ENCODE measurements at regions not wholly inside any gene's neighbourhood (a gene's known extent, or its start where the extent isn't known, plus 50 kb on each side); places are given as distances from the start of the nearest gene placed in this dataset.

- WGBS (ENCODE audit: insufficient coverage), result 79% methylated on average over 5 of the region's 5 CpGs
- Histone ChIP-seq H3K9me3 (ENCODE audit: control insufficient read depth, insufficient read depth, low read length) (no peaks in the 10 kb centered on the region), H3K4me3 (ENCODE audit: low read depth, low read length) (no peak overlapping the region), H3K27me3 (ENCODE audit: control insufficient read depth, insufficient read depth, low read length) (no peaks in the 10 kb centered on the region), H3K27ac (ENCODE audit: low read depth, low read length) (no peak overlapping the region), H3K36me3 (ENCODE audit: control insufficient read depth, insufficient read depth, low read length) (no peaks in the 10 kb centered on the region), H3K4me1 (ENCODE audit: control insufficient read depth, insufficient read depth, low read length) (no peaks in the 10 kb centered on the region)
- DNase-seq (ENCODE audit: low read depth in 4 of 6, low spot score in 6 of 6), result no peak
These were observed 301.1 kb downstream of the PIK3C3 start for GRCh38 chr18:42255908-42256765.

- H3K4me1 ChIP-seq (ENCODE audit: control insufficient read depth, insufficient read depth, low read length), result no peaks in the 10 kb centered on the region
- no CpG with 5 or more reads among the region's 2 CpGs for WGBS (ENCODE audit: insufficient coverage)
- peak in 1 of 6 donors; percentile 23 for DNase-seq (ENCODE audit: low read depth in 4 of 6, low spot score in 6 of 6)
- no peaks in the 10 kb centered on the region for H3K36me3 ChIP-seq (ENCODE audit: control insufficient read depth, insufficient read depth, low read length)
- H3K27ac ChIP-seq (ENCODE audit: low read depth, low read length), result no peak overlapping the region
- no peak overlapping the region for H3K4me3 ChIP-seq (ENCODE audit: low read depth, low read length)
- H3K27me3 ChIP-seq (ENCODE audit: control insufficient read depth, insufficient read depth, low read length), result no peaks in the 10 kb centered on the region
- H3K9me3 ChIP-seq (ENCODE audit: control insufficient read depth, insufficient read depth, low read length), result no peaks in the 10 kb centered on the region
These were observed 303.4 kb downstream of the PIK3C3 start for GRCh38 chr18:42258301-42258965.

GRCh38 chr18:42261731-42262130 is 306.7 kb downstream of the PIK3C3 start:
- Histone ChIP-seq H3K9me3 (ENCODE audit: control insufficient read depth, insufficient read depth, low read length) (no peaks in the 10 kb centered on the region), H3K27me3 (ENCODE audit: control insufficient read depth, insufficient read depth, low read length) (no peaks in the 10 kb centered on the region), H3K27ac (ENCODE audit: low read depth, low read length) (no peak overlapping the region), H3K4me3 (ENCODE audit: low read depth, low read length) (no peak overlapping the region), H3K36me3 (ENCODE audit: control insufficient read depth, insufficient read depth, low read length) (no peaks in the 10 kb centered on the region), H3K4me1 (ENCODE audit: control insufficient read depth, insufficient read depth, low read length) (no peaks in the 10 kb centered on the region)
- WGBS (ENCODE audit: insufficient coverage), result 50% methylated on average over 1 of the region's 1 CpG
- no peak for DNase-seq (ENCODE audit: low read depth in 4 of 6, low spot score in 6 of 6)

- no peak for DNase-seq (ENCODE audit: low read depth in 4 of 6, low spot score in 6 of 6)
- Histone ChIP-seq H3K4me3 (ENCODE audit: low read depth, low read length) (no peak overlapping the region), H3K9me3 (ENCODE audit: control insufficient read depth, insufficient read depth, low read length) (no peaks in the 10 kb centered on the region), H3K27ac (ENCODE audit: low read depth, low read length) (no peak overlapping the region), H3K27me3 (ENCODE audit: control insufficient read depth, insufficient read depth, low read length) (no peaks in the 10 kb centered on the region), H3K4me1 (ENCODE audit: control insufficient read depth, insufficient read depth, low read length) (no peaks in the 10 kb centered on the region), H3K36me3 (ENCODE audit: control insufficient read depth, insufficient read depth, low read length) (no peaks in the 10 kb centered on the region)
These were observed 309.5 kb downstream of the PIK3C3 start for GRCh38 chr18:42264497-42264896.

GRCh38 chr18:42268186-42268725 is 313.2 kb downstream of the PIK3C3 start:
- Histone ChIP-seq H3K27me3 (ENCODE audit: control insufficient read depth, insufficient read depth, low read length) (no peaks in the 10 kb centered on the region), H3K9me3 (ENCODE audit: control insufficient read depth, insufficient read depth, low read length) (no peaks in the 10 kb centered on the region), H3K4me3 (ENCODE audit: low read depth, low read length) (no peak overlapping the region), H3K36me3 (ENCODE audit: control insufficient read depth, insufficient read depth, low read length) (no peaks in the 10 kb centered on the region), H3K4me1 (ENCODE audit: control insufficient read depth, insufficient read depth, low read length) (no peaks in the 10 kb centered on the region), H3K27ac (ENCODE audit: low read depth, low read length) (no peak overlapping the region)
- DNase-seq (ENCODE audit: low read depth in 4 of 6, low spot score in 6 of 6), result no peak
- 100% methylated on average over 1 of the region's 7 CpGs for WGBS (ENCODE audit: insufficient coverage)

GRCh38 chr18:42268798-42269197 is 313.8 kb downstream of the PIK3C3 start:
- H3K27me3 ChIP-seq (ENCODE audit: control insufficient read depth, insufficient read depth, low read length), result no peaks in the 10 kb centered on the region
- no peaks in the 10 kb centered on the region for H3K4me1 ChIP-seq (ENCODE audit: control insufficient read depth, insufficient read depth, low read length)
- DNase-seq (ENCODE audit: low read depth in 4 of 6, low spot score in 6 of 6), result peak in 2 of 6 donors; percentile 7 to 9
- no peak overlapping the region for H3K27ac ChIP-seq (ENCODE audit: low read depth, low read length)
- whole genome bisulfite sequencing (ENCODE audit: insufficient coverage), result 63% methylated on average over 1 of the region's 5 CpGs
- H3K4me3 ChIP-seq (ENCODE audit: low read depth, low read length), result no peak overlapping the region
- H3K9me3 ChIP-seq (ENCODE audit: control insufficient read depth, insufficient read depth, low read length), result no peaks in the 10 kb centered on the region
- no peaks in the 10 kb centered on the region for H3K36me3 ChIP-seq (ENCODE audit: control insufficient read depth, insufficient read depth, low read length)

GRCh38 chr18:42271647-42272414 is 316.8 kb downstream of the PIK3C3 start:
- peak in 1 of 6 donors; percentile 9 for DNase-seq (ENCODE audit: low read depth in 4 of 6, low spot score in 6 of 6)
- H3K27me3 ChIP-seq (ENCODE audit: control insufficient read depth, insufficient read depth, low read length), result no peaks in the 10 kb centered on the region
- WGBS (ENCODE audit: insufficient coverage), result 77% methylated on average over 5 of the region's 8 CpGs
- no peak overlapping the region for H3K4me3 ChIP-seq (ENCODE audit: low read depth, low read length)
- no peak overlapping the region for H3K27ac ChIP-seq (ENCODE audit: low read depth, low read length)
- no peaks in the 10 kb centered on the region for H3K9me3 ChIP-seq (ENCODE audit: control insufficient read depth, insufficient read depth, low read length)
- H3K36me3 ChIP-seq (ENCODE audit: control insufficient read depth, insufficient read depth, low read length), result no peaks in the 10 kb centered on the region
- H3K4me1 ChIP-seq (ENCODE audit: control insufficient read depth, insufficient read depth, low read length), result peaks cover 3% of the 10 kb centered on the region

GRCh38 chr18:42274488-42275137 is 319.6 kb downstream of the PIK3C3 start:
- Histone ChIP-seq H3K36me3 (ENCODE audit: control insufficient read depth, insufficient read depth, low read length) (no peaks in the 10 kb centered on the region), H3K9me3 (ENCODE audit: control insufficient read depth, insufficient read depth, low read length) (no peaks in the 10 kb centered on the region), H3K27me3 (ENCODE audit: control insufficient read depth, insufficient read depth, low read length) (no peaks in the 10 kb centered on the region), H3K4me3 (ENCODE audit: low read depth, low read length) (no peak overlapping the region), H3K4me1 (ENCODE audit: control insufficient read depth, insufficient read depth, low read length) (peaks cover 3% of the 10 kb centered on the region), H3K27ac (ENCODE audit: low read depth, low read length) (peak overlapping the region; percentile 10)
- no CpG with 5 or more reads among the region's 1 CpG for WGBS (ENCODE audit: insufficient coverage)
- peak in 1 of 6 donors; percentile 22 for DNase-seq (ENCODE audit: low read depth in 4 of 6, low spot score in 6 of 6)

GRCh38 chr18:42275138-42275535 is 320.1 kb downstream of the PIK3C3 start:
- no peaks in the 10 kb centered on the region for H3K27me3 ChIP-seq (ENCODE audit: control insufficient read depth, insufficient read depth, low read length)
- peak overlapping the region; percentile 10 for H3K27ac ChIP-seq (ENCODE audit: low read depth, low read length)
- no peaks in the 10 kb centered on the region for H3K9me3 ChIP-seq (ENCODE audit: control insufficient read depth, insufficient read depth, low read length)
- H3K36me3 ChIP-seq (ENCODE audit: control insufficient read depth, insufficient read depth, low read length), result no peaks in the 10 kb centered on the region
- H3K4me3 ChIP-seq (ENCODE audit: low read depth, low read length), result no peak overlapping the region
- peaks cover 3% of the 10 kb centered on the region for H3K4me1 ChIP-seq (ENCODE audit: control insufficient read depth, insufficient read depth, low read length)
- no CpG with 5 or more reads among the region's 2 CpGs for WGBS (ENCODE audit: insufficient coverage)
- DNase-seq (ENCODE audit: low read depth in 4 of 6, low spot score in 6 of 6), result peak in 2 of 6 donors; percentile 44 to 62
